HS-5 (cell line): ENCODE measurements at regions not wholly inside any gene's neighbourhood (a gene's known extent, or its start where the extent isn't known, plus 50 kb on each side); places are given as distances from the start of the nearest gene placed in this dataset.
"Not testable (repeated sequence)": the region's sequence is repeated elsewhere in the genome, so short reads cannot be mapped to it uniquely, and the experiment has no call there.

Experiments
- DNase-seq: peaks from one replicate; pipeline ENCODE4 v3.0.0-alpha.2; 2012; ENCODE audit warnings: low read depth

GRCh38 chr6:71603021-71603420 lies 283.3 kb upstream of the RIMS1 start:
- no peak for DNase-seq

DNA sequence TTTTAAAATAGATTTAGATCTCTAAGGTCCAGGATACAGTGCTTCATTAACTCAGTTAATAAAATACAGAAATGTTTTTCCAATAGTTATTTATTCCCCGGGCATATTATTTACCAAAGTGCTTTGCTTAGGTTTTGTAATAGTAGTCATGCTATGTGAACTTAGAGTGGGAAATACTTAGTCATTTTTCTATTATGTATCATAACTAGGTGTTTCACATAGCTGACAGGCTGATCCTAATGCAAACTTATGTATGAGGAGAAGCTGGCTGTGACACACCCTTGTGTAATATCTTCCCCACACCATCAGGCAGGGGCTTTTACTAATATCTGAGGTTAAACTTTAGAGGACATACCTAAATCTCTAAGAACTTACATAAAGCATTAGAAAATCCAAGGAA lies 277.7 kb upstream of the RIMS1 start:
- peak; percentile 57 for DNase-seq

DNA sequence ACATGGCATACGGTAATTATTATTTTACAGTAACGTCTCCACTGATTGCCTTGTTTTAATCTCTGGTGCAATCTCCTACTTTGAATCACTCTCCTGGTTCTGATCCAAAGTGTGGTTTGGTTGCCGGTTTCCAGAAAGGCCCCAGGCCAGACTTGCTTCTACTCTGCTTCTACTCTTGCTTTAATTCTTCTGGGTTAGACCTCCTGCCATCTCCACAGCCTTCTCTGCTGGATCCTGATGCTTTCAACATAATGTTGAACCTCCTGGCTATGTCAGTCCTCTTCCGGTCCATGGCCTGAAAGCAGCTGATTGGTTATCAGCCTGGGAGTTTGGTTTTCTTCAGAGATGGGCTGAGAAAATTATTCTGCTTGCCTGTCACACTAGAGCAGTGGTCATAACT lies 266.5 kb upstream of the RIMS1 start:
- no peak for DNase-seq

- DNase-seq, result no peak
These were observed 264.3 kb upstream of the RIMS1 start for GRCh38 chr6:71621918-71622519.

DNA sequence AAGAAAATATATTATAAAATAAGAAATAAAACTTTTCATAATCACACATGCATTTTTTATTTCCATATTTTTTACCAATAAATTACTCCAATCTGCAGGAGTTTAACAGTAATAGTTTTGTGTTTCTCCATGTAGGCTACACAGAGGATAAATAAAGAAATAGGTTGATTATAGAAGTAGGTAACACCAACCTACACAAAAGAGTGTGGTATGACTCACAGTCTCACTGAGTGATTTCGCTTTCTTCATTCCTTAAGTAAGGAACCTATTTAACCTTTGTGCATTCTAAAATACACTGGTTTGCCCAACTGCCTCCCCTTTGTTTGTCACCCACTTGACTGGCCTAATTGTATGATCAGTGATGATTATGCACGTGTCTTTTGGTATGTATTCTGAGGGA lies 244.2 kb upstream of the RIMS1 start:
- no peak for DNase-seq

DNA sequence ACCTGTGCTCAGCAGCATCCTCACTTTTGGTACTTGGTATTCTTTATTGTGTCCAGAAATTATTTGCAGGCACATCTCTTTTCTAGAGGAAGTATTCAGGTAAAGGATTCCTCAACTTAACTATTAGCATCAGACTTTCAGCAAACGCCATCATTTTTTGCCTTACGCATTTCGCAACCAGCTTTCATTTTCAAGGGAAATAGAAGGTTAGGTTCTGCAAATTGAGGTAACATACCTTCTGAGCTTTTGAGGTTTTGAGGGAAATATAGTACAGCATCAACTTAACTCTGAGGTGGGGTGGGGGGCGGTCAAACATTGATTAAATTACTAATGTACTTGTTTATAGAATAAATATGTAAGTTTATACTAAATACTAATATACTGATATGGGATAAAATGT lies 243.6 kb upstream of the RIMS1 start:
- DNase-seq, result no peak

DNA sequence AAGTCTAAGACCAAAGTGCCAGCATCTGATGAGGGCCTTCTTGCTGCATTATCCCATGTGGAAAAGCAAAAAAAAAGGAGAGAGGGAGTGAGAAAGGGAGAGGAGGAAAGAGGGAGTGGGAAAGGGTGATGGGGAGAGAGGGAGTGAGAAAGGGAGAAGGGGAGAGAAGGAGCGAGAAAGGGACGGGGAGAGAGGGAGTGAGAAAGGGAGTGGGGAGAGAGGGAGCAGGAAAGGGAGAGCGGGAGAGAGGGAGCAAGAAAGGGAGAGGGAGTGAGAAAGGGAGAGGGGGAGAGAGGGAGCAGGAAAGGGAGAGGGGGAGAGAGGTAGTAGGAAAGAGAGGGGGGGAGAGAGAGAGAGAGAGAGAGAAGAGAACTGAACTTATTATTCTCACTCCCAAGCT lies 241.1 kb upstream of the RIMS1 start:
- no peak for DNase-seq

GRCh38 chr6:71649915-71650314 lies 236.4 kb upstream of the RIMS1 start:
- no peak for DNase-seq

GRCh38 chr6:71651636-71652035 lies 234.7 kb upstream of the RIMS1 start:
- no peak for DNase-seq

DNA sequence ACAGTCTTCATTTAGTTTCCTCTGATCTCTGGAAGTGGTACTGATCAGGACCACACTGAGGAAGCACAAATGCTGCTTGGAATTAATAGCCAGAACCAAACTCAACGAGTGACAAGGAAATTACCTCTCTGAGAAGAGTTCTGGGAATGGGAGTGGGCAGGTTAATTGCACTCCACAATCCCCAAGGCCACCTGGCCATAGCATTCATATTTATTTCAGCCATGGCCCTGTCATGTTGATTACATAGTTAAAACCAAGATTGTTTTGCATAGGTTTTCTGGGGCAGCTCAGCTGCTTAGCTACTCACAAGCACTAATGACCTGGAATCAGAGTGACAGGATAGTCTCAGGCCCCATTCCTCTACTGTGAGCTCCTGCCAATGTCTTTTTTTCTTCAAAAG lies 230.2 kb upstream of the RIMS1 start:
- DNase-seq, result no peak

GRCh38 chr6:71665931-71666330 lies 220.4 kb upstream of the RIMS1 start:
- no peak for DNase-seq

GRCh38 chr6:71672876-71673275 lies 213.5 kb upstream of the RIMS1 start:
- DNase-seq, result no peak

DNA sequence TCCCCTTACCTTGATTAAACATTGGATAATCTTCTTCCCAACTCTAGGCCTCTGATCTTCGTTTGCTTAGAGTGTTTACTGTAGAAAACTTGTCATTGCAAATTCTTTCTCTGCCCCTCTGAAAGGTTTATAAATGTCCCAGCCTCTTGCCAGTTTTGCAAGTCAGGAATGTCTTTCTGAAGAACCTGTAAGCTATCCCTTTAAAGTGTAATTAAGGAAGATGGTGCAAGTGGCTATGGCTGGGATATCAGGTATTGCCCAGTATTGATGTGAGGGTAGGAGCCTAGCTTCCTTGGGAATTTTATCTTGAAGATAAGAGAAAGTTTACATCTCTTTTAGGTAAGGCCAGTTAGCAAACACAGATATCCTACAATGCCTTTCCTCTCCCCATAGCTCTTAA lies 211.0 kb upstream of the RIMS1 start:
- no peak for DNase-seq

DNA sequence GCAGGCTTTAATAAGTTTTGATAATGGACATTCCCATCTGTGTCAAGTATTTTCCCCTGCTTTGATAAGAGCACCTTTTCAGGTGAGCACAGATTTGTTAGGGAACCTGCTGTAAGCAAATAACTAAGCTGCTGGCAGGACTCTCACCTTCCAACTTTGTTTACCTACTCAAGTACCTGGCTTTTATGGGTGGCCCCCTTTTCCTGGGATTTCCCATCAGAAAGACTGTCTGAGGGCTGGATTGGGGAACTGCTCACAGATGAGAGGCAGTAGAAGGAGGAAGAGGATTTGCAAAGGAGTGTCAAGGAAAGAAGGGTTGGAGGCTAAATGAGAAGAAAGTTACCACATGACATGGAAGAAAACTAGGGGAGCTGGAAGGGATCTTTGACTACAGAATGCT lies 210.1 kb upstream of the RIMS1 start:
- DNase-seq, result no peak

DNA sequence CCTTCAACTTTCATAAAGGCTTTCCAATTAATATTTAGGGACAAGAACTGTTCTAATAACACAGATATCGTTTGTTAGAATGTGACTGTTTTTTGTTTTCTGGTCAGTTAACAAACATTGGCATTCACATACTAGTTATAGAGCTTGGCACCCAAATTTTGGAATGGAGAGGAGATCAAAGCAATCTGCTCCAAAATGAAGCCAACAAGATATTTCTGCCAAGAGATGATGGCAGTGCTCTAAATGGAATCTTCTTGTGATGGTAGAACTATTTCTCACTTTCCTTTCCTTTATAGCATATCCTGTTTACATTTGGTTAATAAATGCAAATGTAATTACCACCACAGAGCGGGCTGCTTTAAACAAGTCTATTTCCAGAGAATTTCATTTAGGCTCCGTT lies 208.3 kb upstream of the RIMS1 start:
- DNase-seq, result no peak

GRCh38 chr6:71681234-71681867 lies 205.0 kb upstream of the RIMS1 start:
- no peak for DNase-seq

GRCh38 chr6:71686021-71686677 lies 200.2 kb upstream of the RIMS1 start:
- DNase-seq, result not testable (repeated sequence)

DNA sequence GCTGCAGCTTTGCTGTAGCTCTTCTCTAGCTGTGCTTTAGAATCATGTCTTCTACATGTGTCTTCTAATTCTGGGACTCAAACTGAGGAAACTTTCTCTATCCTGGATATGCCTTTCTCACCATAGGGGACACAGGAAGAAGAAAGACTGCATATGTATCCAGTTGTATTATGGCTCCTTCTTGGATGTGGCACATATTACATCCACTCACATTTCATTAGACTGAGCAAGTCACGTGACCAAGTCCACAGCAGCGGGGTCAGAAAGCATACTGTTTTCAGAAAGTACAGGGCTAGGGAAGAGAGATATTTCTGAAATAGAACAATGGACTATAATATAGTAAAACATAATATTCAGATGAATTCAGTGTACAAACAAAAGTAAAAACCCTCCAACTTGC lies 187.6 kb upstream of the RIMS1 start:
- no peak for DNase-seq

- DNase-seq, result no peak
These were observed 179.8 kb upstream of the RIMS1 start for GRCh38 chr6:71706523-71706922.

GRCh38 chr6:71707059-71707458 lies 179.3 kb upstream of the RIMS1 start:
- no peak for DNase-seq

GRCh38 chr6:71720705-71721104 lies 165.6 kb upstream of the RIMS1 start:
- DNase-seq, result no peak

DNA sequence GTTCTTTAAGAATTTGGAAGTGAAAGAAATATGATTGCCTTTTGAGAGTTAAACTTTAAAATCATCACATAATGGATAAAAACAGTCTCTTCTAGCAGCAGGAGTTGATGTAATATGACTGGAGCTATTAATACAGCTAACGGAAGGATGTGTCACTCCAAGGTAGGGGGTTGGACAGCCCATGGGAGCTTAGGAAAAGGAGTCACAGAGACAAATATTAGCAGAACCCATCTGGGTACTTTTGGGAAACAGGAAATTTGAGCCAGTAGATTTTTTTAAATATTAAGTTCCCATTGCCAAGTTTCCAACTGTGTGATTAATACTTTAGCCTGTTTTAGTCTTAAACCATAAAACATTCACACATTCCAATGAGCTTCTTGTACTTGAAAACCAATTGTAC lies 164.7 kb upstream of the RIMS1 start:
- no peak for DNase-seq

DNA sequence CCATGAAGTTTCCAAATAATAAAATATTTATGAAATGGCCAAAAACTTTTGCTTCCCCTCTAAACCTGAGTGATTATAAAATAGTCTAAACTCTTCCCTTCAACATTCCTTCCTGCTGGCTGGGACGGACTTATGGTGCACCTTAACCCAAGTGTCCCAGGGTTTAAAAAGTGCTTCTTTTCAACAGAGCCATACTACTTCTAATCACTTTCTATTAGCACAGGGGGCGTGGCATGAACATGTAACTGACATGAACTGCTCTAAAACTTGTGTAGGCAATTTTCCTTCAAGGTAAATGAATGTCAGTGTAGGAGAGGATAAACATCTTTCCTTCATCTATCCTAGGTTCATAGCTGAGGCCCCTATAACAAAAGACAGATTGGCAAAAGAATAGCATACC lies 163.6 kb upstream of the RIMS1 start:
- no peak for DNase-seq
